Thyroid gland (tissue), 4 donors: ENCODE measurements at regions not wholly inside any gene's neighbourhood (a gene's known extent, or its start where the extent isn't known, plus 50 kb on each side); places are given as distances from the start of the nearest gene placed in this dataset.

ENCODE experiments used
- DNase-seq, 2 donors: peaks; one replicate each; pipeline ENCODE4 v3.0.0-alpha.2; 2019
- H3K27ac ChIP-seq, 3 donors: fragments of 200-600 bp; sonication (generic); 1 replicate in 2 of 3; 2 replicates in 1 of 3; pipeline ENCODE4 v1.5.1; 2016 to 2019; ENCODE audit warnings: mild to moderate bottlenecking in 1 of 3, moderate library complexity in 1 of 3
- H3K27me3 ChIP-seq: fragments of 200-600 bp; sonication (generic); one replicate; pipeline ENCODE4 v1.5.1; 2019
- H3K36me3 ChIP-seq, 2 donors: fragments of 200-600 bp; sonication (generic); one replicate each; pipeline ENCODE4 v1.5.1; 2016 to 2019
- H3K4me1 ChIP-seq, 2 donors: fragments of 200-600 bp; sonication (generic); one replicate each; pipeline ENCODE4 v1.5.1; 2017 to 2019
- H3K4me3 ChIP-seq, 3 donors: fragments of 200-600 bp; sonication (generic); replicated peaks in 1 of 3; 1 replicate in 2 of 3; 2 replicates in 1 of 3; pipeline ENCODE4 v1.5.1; 2016; ENCODE audit warnings: mild to moderate bottlenecking in 1 of 3
- H3K9me3 ChIP-seq: fragments of 200-600 bp; sonication (generic); one replicate; pipeline ENCODE4 v1.5.1; 2017
- POLR2A ChIP-seq, 2 donors: fragments of 450-650 bp; IDR thresholded peaks; one replicate each; pipeline ENCODE4 v1.6.1; 2017; ENCODE audit warnings: antibody characterized with exemption in 2 of 2, mild to moderate bottlenecking in 2 of 2, moderate library complexity in 1 of 2
- WGBS, 2 donors: methylation state at CpG; one replicate each; pipeline ENCODE4 v1.1.5; 2017; 5-methylcytosine and 5-hydroxymethylcytosine counted together
- intact Hi-C: fragments of 100-400 bp; cut with DNase I; formaldehyde crosslinking; loops from one replicate; pipeline ENCODE4 v1.15.1; 2023
- TF ChIP-seq, protein P1 (sequence below), 6 experiments: fragments of 200-600 bp in 3 of 6; fragments of 450-650 bp in 3 of 6; sonication (generic) in 3 of 6; IDR thresholded peaks; one replicate each; pipeline ENCODE4 v1.5.1; 2016 to 2019; ENCODE audit warnings: antibody characterized with exemption in 6 of 6, mild to moderate bottlenecking in 2 of 6, inconsistent platforms in 1 of 6, moderate library complexity in 1 of 6

DNA sequence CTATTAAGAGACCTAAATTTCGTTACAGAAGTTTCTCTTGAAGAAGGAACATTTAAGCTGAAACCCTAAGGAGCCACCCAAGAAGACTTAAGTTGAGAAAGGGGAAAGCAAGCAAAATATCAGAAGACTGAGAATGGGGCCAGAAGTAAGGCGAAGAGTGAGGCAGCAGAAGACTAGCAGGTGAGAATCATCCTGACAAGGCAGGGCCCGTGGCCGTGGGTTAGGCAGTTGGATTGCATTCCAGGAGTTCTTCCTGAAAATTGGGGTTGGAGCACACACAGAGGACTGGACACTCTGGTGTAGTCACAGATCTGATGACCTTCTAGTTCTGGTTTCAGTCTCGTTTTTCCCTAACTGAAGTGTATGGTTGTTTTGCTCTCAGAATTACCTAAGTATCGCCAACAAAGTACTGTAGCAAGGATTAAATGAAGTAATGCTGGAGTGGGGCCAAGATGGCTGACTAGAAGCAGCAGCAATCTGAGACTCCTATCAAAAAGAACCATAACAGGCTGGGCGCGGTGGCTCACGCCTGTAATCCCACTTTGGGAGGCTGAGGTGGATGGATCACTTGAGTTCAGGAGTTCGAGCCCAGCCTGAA is 94.4 kb upstream of the GUCY1A1 start:
- Histone ChIP-seq H3K36me3 (no peaks in the 10 kb centered on the region), H3K27ac (no peak overlapping the region), H3K27me3 (no peaks in the 10 kb centered on the region), H3K4me3 (no peak overlapping the region), H3K4me1 (no peaks in the 10 kb centered on the region), H3K9me3 (no peaks in the 10 kb centered on the region)
- TF ChIP-seq, protein P1, sequence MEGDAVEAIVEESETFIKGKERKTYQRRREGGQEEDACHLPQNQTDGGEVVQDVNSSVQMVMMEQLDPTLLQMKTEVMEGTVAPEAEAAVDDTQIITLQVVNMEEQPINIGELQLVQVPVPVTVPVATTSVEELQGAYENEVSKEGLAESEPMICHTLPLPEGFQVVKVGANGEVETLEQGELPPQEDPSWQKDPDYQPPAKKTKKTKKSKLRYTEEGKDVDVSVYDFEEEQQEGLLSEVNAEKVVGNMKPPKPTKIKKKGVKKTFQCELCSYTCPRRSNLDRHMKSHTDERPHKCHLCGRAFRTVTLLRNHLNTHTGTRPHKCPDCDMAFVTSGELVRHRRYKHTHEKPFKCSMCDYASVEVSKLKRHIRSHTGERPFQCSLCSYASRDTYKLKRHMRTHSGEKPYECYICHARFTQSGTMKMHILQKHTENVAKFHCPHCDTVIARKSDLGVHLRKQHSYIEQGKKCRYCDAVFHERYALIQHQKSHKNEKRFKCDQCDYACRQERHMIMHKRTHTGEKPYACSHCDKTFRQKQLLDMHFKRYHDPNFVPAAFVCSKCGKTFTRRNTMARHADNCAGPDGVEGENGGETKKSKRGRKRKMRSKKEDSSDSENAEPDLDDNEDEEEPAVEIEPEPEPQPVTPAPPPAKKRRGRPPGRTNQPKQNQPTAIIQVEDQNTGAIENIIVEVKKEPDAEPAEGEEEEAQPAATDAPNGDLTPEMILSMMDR (IDR thresholded peaks at IDR 0.05), result no peak
- no peak for TF ChIP-seq POLR2A (IDR thresholded peaks at IDR 0.05)
- 83 to 84% methylated on average over 10 of the region's 10 CpGs for WGBS, 2 donors
- intact Hi-C loops, result no loop called here
- no peak for DNase-seq

DNA sequence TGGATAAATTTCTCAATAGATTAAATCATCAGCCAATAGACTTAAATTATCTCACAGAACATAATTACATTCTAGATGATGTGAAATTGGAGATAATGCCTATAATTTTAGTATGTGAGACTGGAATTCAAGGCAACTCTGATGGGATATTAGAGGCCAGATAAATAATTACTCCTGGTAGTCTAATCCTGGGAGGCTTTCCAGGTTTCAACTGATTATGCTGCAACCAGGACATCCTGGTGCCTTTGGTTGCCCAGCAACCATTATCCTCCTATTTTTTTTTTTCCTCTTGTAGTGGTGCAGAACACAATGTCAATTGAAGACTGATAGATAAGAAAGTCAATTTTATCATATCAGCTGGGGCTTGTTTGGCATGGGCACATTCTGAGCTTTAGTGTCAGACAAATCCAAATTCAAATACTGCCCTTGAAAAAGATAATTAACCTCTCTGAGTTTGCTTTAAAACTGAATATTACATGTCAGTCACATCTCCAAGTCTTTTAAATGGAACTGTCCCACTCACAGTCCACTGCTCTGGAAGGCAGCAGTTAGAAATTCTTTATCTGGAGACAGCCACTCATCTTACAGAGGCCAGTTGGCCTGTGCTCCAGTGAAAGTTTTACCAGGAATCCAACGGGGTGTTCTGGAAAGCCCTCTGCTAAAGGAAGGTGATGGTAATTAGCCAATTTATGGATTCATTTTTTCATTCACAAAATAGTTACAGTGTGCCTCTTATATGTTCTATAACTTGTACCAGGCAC is 95.3 kb upstream of the GUCY1A1 start:
- 42 to 76% methylated on average over 1 of the region's 1 CpG for WGBS, 2 donors
- Histone ChIP-seq H3K27ac (no peak overlapping the region), H3K36me3 (no peaks in the 10 kb centered on the region), H3K9me3 (no peaks in the 10 kb centered on the region), H3K4me3 (no peak overlapping the region), H3K4me1 (no peaks in the 10 kb centered on the region), H3K27me3 (no peaks in the 10 kb centered on the region)
- TF ChIP-seq POLR2A (IDR thresholded peaks at IDR 0.05), result no peak
- TF ChIP-seq, protein P1 (IDR thresholded peaks at IDR 0.05), result no peak
- no peak for DNase-seq
- intact Hi-C loops, result no loop called here

DNA sequence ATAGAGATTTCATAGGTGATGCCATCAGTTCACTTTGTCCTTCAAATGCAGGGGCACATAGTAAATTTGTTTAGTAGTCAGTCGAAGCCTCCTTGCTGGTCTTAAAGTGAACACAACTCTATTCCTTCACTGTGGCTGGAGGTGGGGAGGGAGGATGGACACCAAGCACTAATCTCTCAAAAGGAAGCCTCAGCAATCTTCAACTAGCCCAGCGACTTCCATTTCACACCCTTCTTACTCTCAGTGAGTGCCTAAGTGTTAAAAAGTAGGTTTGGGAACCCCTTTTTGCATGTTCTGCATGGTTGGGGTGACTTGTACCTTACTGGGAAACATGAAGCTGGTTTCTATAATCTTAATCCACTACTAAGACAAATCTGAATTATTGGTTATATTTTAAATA is 96.0 kb upstream of the GUCY1A1 start:
- Histone ChIP-seq H3K27me3 (no peaks in the 10 kb centered on the region), H3K9me3 (no peaks in the 10 kb centered on the region), H3K4me3 (no peak overlapping the region), H3K4me1 (no peaks in the 10 kb centered on the region), H3K36me3 (no peaks in the 10 kb centered on the region), H3K27ac (no peak overlapping the region)
- WGBS, 2 donors, result 68 to 83% methylated on average over 2 of the region's 2 CpGs
- TF ChIP-seq, protein P1 (IDR thresholded peaks at IDR 0.05), result no peak
- TF ChIP-seq POLR2A (IDR thresholded peaks at IDR 0.05), result no peak
- intact Hi-C loops, result no loop called here
- no peak for DNase-seq

DNA sequence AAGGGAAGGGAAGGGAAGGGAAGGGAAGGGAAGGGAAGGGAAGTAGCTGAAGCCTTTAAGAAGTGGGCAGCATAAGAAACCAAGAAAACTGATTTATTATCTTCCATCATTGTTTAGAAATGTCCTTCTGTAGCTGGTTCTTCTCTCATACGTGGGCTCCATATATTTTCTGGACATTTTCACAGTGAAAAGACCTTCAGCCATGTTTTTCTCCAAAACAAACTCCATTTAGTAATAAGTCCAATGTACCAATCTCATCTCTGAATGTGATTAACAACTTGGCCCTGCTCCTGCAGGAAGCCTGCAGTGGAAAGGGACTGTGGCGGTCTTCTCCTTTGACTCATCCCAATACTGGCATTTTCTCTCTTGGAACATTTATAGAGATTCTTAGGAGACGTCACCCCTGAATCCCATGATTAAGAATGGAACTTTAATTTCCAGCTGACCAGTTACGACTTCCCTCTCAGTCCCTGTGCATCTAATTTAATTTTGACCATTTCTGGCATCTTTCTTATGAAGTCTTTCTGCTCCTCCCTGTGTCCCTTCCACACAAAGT is 96.6 kb upstream of the GUCY1A1 start:
- no peaks in the 10 kb centered on the region for H3K27me3 ChIP-seq
- no peak for DNase-seq
- H3K4me3 ChIP-seq, result no peak overlapping the region
- no peaks in the 10 kb centered on the region for H3K4me1 ChIP-seq
- WGBS, 2 donors, result 77 to 82% methylated on average over 4 of the region's 4 CpGs
- TF ChIP-seq, protein P1 (IDR thresholded peaks at IDR 0.05), result no peak
- no peak for TF ChIP-seq POLR2A (IDR thresholded peaks at IDR 0.05)
- no peaks in the 10 kb centered on the region for H3K36me3 ChIP-seq
- H3K9me3 ChIP-seq, result no peaks in the 10 kb centered on the region
- intact Hi-C loops, result no loop called here
- H3K27ac ChIP-seq, result no peak overlapping the region

- no peak for DNase-seq
- Histone ChIP-seq H3K9me3 (no peaks in the 10 kb centered on the region), H3K27ac (no peak overlapping the region), H3K27me3 (no peaks in the 10 kb centered on the region), H3K36me3 (no peaks in the 10 kb centered on the region), H3K4me3 (no peak overlapping the region), H3K4me1 (no peaks in the 10 kb centered on the region)
- intact Hi-C loops, result no loop called here
- TF ChIP-seq POLR2A (IDR thresholded peaks at IDR 0.05), result no peak
- 96 to 97% methylated on average over 3 of the region's 3 CpGs for WGBS, 2 donors
Observed at GRCh38 chr4:155569471-155569870, 97.2 kb upstream of the GUCY1A1 start.
